HG03565 (cell line): ENCODE measurements at regions not wholly inside any gene's neighbourhood (a gene's known extent, or its start where the extent isn't known, plus 50 kb on each side); places are given as distances from the start of the nearest gene placed in this dataset.

Experiments
- ATAC-seq: cut with Tn5 transposase; IDR thresholded peaks from one replicate; pipeline ENCODE4 v1.9.1; 2021; ENCODE audit warnings: mild to moderate bottlenecking, moderate library complexity; ENCODE audit not compliant: unreplicated experiment

GRCh38 chr14:66056926-66057552 is 429.1 kb upstream of the CCDC196 start:
- no peak for ATAC-seq

GRCh38 chr14:66065188-66065587 is 421.0 kb upstream of the CCDC196 start:
- ATAC-seq = no peak

- no peak for ATAC-seq
Measured at GRCh38 chr14:66066981-66067776, 419.0 kb upstream of the CCDC196 start.

GRCh38 chr14:66069036-66069435 is 417.1 kb upstream of the CCDC196 start:
- ATAC-seq = no peak

- no peak for ATAC-seq
Measured at GRCh38 chr14:66069830-66070541, 416.2 kb upstream of the CCDC196 start.

- ATAC-seq = no peak
Measured at GRCh38 chr14:66070542-66071319, 415.4 kb upstream of the CCDC196 start.

- ATAC-seq = no peak
Measured at GRCh38 chr14:66072190-66073084, 413.7 kb upstream of the CCDC196 start.

- ATAC-seq = no peak
Measured at GRCh38 chr14:66074537-66074936, 411.6 kb upstream of the CCDC196 start.

GRCh38 chr14:66076176-66076575 is 410.0 kb upstream of the CCDC196 start:
- ATAC-seq = no peak

- ATAC-seq = no peak
Measured at GRCh38 chr14:66078006-66078405, 408.2 kb upstream of the CCDC196 start.

GRCh38 chr14:66081594-66082376 is 404.4 kb upstream of the CCDC196 start:
- no peak for ATAC-seq

- ATAC-seq = no peak
Measured at GRCh38 chr14:66085224-66085623, 400.9 kb upstream of the CCDC196 start.

- ATAC-seq = no peak
Measured at GRCh38 chr14:66085665-66086064, 400.5 kb upstream of the CCDC196 start.

- ATAC-seq = no peak
Measured at GRCh38 chr14:66087231-66087630, 398.9 kb upstream of the CCDC196 start.

- no peak for ATAC-seq
Measured at GRCh38 chr14:66088656-66089055, 397.5 kb upstream of the CCDC196 start.

GRCh38 chr14:66092206-66092605 is 394.0 kb upstream of the CCDC196 start:
- ATAC-seq = no peak

GRCh38 chr14:66092748-66093147 is 393.4 kb upstream of the CCDC196 start:
- ATAC-seq = no peak

- ATAC-seq = no peak
Measured at GRCh38 chr14:66094001-66094727, 392.0 kb upstream of the CCDC196 start.

GRCh38 chr14:66099451-66099850 is 386.7 kb upstream of the CCDC196 start:
- ATAC-seq = no peak
